ENCODE measurements at regions not wholly inside any gene's neighbourhood (a gene's known extent, or its start where the extent isn't known, plus 50 kb on each side); places are given as distances from the start of the nearest gene placed in this dataset.

DNA sequence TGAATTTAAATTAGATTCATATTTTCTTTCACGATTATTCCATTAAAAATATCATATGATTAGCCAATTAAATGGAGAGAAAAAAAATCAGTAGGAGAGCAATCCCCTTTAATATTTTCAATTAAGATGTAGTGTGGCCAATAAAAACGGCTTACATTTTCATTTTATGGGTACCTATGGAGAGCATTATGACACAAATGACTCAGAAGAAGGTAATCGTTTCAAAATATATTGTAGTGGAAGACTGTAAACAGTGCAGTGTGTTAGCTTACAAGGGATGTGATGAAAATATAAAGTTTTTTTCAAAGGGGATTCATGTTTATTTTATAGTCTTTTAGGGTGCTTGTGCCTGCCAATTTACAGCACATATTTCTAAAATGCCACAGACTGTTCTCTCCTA, 1507.4 kb upstream of the CELF4 start:
- Histone ChIP-seq H3K4me3 (ENCODE audit: insufficient read depth, low read depth, low read length, poor library complexity, severe bottlenecking) (no peak overlapping the region), H3K36me3 (ENCODE audit: control insufficient read depth, insufficient read depth, low read length) (no peaks in the 10 kb centered on the region), H3K27ac (ENCODE audit: insufficient read depth, low read length, poor library complexity, severe bottlenecking) (no peak overlapping the region), H3K9me3 (ENCODE audit: control insufficient read depth, low read length) (no peaks in the 10 kb centered on the region), H3K27me3 (replicated peaks; ENCODE audit: control insufficient read depth, insufficient read depth, low read length, poor library complexity, severe bottlenecking) (no peaks in the 10 kb centered on the region), H3K4me1 (ENCODE audit: control insufficient read depth, insufficient read depth, low read length, poor library complexity, severe bottlenecking) (no peaks in the 10 kb centered on the region)
- no peak for DNase-seq

DNA sequence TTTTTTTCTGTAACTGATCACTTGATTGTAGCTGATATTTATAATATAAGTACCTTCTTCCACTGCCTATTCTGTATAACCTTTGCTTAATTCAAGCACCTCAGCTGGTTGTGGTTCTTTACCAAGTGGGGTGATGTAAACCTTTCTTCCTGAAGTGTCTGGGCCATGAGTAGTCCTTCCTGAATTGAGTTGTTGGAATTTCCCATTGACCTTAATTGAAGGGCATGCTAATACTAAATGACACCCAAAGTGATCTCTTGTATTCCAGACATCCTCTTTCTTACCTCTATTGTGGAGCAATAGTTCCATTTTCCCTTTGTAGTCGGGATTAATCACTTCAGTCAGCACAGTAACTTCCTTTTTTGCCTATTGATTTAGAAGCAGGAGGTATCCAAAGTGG, 1496.8 kb upstream of the CELF4 start:
- Histone ChIP-seq H3K36me3 (ENCODE audit: control insufficient read depth, insufficient read depth, low read length) (no peaks in the 10 kb centered on the region), H3K27me3 (replicated peaks; ENCODE audit: control insufficient read depth, insufficient read depth, low read length, poor library complexity, severe bottlenecking) (no peaks in the 10 kb centered on the region), H3K4me3 (ENCODE audit: insufficient read depth, low read depth, low read length, poor library complexity, severe bottlenecking) (no peak overlapping the region), H3K9me3 (ENCODE audit: control insufficient read depth, low read length) (no peaks in the 10 kb centered on the region), H3K27ac (ENCODE audit: insufficient read depth, low read length, poor library complexity, severe bottlenecking) (no peak overlapping the region), H3K4me1 (ENCODE audit: control insufficient read depth, insufficient read depth, low read length, poor library complexity, severe bottlenecking) (no peaks in the 10 kb centered on the region)
- DNase-seq, result no peak

DNA sequence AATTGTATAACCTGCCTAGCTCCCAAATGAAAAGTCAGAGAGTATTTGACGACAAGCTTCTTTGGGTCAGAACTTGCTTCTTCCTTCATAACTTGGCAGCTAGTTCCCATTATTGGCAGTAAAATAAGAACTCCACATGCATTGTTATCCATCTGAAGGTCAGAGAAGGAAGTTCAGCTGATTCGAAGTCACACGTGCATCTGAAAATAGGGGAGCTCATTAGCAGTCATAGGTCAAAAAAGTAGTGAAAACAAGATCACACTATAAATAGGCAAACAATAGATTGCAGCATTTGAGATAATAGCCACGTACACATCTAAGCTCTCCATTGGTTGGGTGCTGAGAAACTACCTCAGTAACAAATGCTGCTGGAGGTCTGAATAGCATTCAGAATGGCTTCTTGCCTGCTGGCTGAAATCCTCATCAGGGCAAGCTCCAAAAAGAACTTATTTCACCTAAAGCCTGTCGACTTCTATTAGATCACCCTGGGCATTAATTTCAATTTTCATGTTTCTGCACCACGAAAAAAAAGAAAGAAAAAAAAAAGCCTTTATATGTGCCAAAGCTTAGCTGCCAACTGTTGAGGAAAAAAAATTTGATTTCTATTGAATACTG, 1492.9 kb upstream of the CELF4 start:
- Histone ChIP-seq H3K36me3 (ENCODE audit: control insufficient read depth, insufficient read depth, low read length) (no peaks in the 10 kb centered on the region), H3K9me3 (ENCODE audit: control insufficient read depth, low read length) (no peaks in the 10 kb centered on the region), H3K4me1 (ENCODE audit: control insufficient read depth, insufficient read depth, low read length, poor library complexity, severe bottlenecking) (no peaks in the 10 kb centered on the region), H3K27me3 (replicated peaks; ENCODE audit: control insufficient read depth, insufficient read depth, low read length, poor library complexity, severe bottlenecking) (no peaks in the 10 kb centered on the region), H3K27ac (ENCODE audit: insufficient read depth, low read length, poor library complexity, severe bottlenecking) (no peak overlapping the region), H3K4me3 (ENCODE audit: insufficient read depth, low read depth, low read length, poor library complexity, severe bottlenecking) (no peak overlapping the region)
- no peak for DNase-seq

DNA sequence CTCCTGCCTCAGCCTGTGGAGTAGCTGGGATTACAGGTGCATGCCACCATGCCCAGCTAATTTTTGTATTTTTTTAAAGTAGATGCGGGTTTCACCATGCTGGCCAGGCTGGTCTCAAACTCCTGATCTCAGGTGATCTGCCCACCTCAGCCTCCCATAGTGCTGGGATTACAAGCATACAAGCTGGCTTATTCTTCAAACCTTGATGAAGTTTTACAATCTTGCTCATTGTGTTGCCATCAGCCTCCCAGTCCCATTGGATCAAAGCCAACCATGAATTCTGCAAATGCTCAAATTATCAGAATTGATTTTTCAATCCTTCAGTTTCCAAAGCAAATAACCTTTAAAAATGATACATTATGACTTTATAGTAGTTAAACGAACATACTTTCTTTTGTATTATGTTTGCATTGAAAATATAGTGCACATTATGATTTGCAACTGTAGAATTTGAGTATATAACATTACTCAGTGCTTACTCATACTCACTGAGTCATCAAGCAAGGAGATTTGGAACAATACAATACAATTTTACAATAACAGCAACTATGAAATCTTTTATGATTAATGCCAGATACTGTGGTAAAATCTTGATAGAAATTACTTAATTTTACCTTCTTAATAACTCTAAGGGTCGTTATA, 1491.9 kb upstream of the CELF4 start:
- no peaks in the 10 kb centered on the region for H3K36me3 ChIP-seq (ENCODE audit: control insufficient read depth, insufficient read depth, low read length)
- H3K9me3 ChIP-seq (ENCODE audit: control insufficient read depth, low read length), result no peaks in the 10 kb centered on the region
- H3K4me1 ChIP-seq (ENCODE audit: control insufficient read depth, insufficient read depth, low read length, poor library complexity, severe bottlenecking), result no peaks in the 10 kb centered on the region
- H3K27ac ChIP-seq (ENCODE audit: insufficient read depth, low read length, poor library complexity, severe bottlenecking), result no peak overlapping the region
- H3K27me3 ChIP-seq (replicated peaks; ENCODE audit: control insufficient read depth, insufficient read depth, low read length, poor library complexity, severe bottlenecking), result no peaks in the 10 kb centered on the region
- DNase-seq, result no peak
- no peak overlapping the region for H3K4me3 ChIP-seq (ENCODE audit: insufficient read depth, low read depth, low read length, poor library complexity, severe bottlenecking)

DNA sequence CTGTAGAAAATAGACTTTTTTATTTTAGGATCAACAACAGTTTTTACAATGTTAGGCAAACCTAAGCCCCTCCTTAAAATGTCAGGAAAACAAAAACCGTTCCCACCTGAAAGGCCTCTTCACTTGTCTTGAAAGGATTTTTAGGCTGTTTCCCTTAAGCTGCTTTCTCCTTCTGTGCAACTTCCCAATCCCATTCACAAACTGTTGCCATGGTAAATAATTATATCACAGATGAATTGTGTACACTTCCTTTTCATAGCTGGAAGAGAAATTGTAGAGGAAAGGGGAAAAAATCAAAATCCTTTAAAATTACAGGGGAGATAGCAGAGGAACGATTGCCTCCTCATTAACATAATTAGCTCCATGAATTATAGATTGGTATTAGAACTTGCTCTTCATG, 1488.0 kb upstream of the CELF4 start:
- Histone ChIP-seq H3K4me3 (ENCODE audit: insufficient read depth, low read depth, low read length, poor library complexity, severe bottlenecking) (no peak overlapping the region), H3K4me1 (ENCODE audit: control insufficient read depth, insufficient read depth, low read length, poor library complexity, severe bottlenecking) (no peaks in the 10 kb centered on the region), H3K36me3 (ENCODE audit: control insufficient read depth, insufficient read depth, low read length) (no peaks in the 10 kb centered on the region), H3K27me3 (replicated peaks; ENCODE audit: control insufficient read depth, insufficient read depth, low read length, poor library complexity, severe bottlenecking) (no peaks in the 10 kb centered on the region), H3K9me3 (ENCODE audit: control insufficient read depth, low read length) (no peaks in the 10 kb centered on the region), H3K27ac (ENCODE audit: insufficient read depth, low read length, poor library complexity, severe bottlenecking) (no peak overlapping the region)
- no peak for DNase-seq

DNA sequence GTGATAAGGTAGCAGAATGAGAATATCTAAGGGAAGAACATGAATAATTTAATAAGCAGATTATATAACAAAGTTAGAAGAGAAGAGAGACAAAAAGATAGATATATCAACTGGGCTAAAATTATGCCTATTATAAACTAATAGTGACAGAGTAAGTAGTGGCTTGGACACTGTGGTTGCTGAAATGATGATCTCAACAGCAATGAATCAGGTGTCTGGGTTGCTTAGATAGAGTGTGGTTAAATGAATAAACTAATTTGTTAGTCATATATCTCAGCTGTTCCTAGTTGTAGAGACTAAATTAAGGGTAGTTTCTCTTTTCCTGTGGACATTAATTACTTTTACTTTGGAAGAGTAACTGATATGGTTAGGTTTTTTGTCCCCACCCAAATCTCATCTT, 1485.4 kb upstream of the CELF4 start:
- no peak for DNase-seq
- Histone ChIP-seq H3K27ac (ENCODE audit: insufficient read depth, low read length, poor library complexity, severe bottlenecking) (no peak overlapping the region), H3K4me3 (ENCODE audit: insufficient read depth, low read depth, low read length, poor library complexity, severe bottlenecking) (no peak overlapping the region), H3K27me3 (replicated peaks; ENCODE audit: control insufficient read depth, insufficient read depth, low read length, poor library complexity, severe bottlenecking) (no peaks in the 10 kb centered on the region), H3K36me3 (ENCODE audit: control insufficient read depth, insufficient read depth, low read length) (no peaks in the 10 kb centered on the region), H3K4me1 (ENCODE audit: control insufficient read depth, insufficient read depth, low read length, poor library complexity, severe bottlenecking) (no peaks in the 10 kb centered on the region), H3K9me3 (ENCODE audit: control insufficient read depth, low read length) (no peaks in the 10 kb centered on the region)

DNA sequence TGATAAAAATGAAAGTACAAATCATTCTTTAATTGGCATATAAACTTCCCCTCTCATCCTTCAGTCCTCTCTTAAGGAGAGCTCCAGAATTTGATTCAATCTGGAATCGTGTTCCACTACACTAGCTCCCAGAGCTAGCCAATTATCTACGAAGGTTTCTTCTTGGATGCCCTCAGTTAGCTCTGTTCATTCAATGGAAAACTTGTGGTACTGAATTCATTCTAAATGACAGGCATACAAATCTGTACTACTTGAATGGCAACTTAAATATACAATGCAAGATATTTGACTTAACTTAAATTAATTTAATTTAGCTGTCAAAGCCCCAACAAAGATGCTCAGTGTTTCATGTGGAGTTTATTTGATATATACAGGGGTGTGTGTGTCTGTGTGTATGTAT, 1474.2 kb upstream of the CELF4 start:
- Histone ChIP-seq H3K9me3 (ENCODE audit: control insufficient read depth, low read length) (no peaks in the 10 kb centered on the region), H3K4me3 (ENCODE audit: insufficient read depth, low read depth, low read length, poor library complexity, severe bottlenecking) (no peak overlapping the region), H3K27me3 (replicated peaks; ENCODE audit: control insufficient read depth, insufficient read depth, low read length, poor library complexity, severe bottlenecking) (no peaks in the 10 kb centered on the region), H3K36me3 (ENCODE audit: control insufficient read depth, insufficient read depth, low read length) (no peaks in the 10 kb centered on the region), H3K4me1 (ENCODE audit: control insufficient read depth, insufficient read depth, low read length, poor library complexity, severe bottlenecking) (no peaks in the 10 kb centered on the region), H3K27ac (ENCODE audit: insufficient read depth, low read length, poor library complexity, severe bottlenecking) (no peak overlapping the region)
- DNase-seq, result no peak

DNA sequence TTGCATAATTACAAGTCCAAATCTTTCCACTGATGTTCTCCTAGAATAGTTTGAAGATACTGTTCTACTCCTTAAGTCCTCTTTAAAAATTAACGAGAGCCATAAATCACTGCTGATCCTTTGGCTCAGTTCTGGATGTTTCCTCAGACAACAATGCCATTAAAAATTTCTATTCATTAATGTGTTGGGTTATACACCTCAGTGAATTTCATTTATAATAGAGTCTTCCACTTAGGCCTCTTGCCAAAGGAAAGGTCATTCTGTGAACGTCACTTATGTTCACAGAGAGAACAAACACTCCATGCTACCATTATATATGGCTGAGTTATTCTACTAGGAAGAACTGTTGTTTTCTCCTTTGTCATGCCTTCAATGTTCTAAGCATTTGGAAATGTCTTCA, 1472.3 kb upstream of the CELF4 start:
- Histone ChIP-seq H3K4me3 (ENCODE audit: insufficient read depth, low read depth, low read length, poor library complexity, severe bottlenecking) (no peak overlapping the region), H3K4me1 (ENCODE audit: control insufficient read depth, insufficient read depth, low read length, poor library complexity, severe bottlenecking) (no peaks in the 10 kb centered on the region), H3K27ac (ENCODE audit: insufficient read depth, low read length, poor library complexity, severe bottlenecking) (no peak overlapping the region)

DNA sequence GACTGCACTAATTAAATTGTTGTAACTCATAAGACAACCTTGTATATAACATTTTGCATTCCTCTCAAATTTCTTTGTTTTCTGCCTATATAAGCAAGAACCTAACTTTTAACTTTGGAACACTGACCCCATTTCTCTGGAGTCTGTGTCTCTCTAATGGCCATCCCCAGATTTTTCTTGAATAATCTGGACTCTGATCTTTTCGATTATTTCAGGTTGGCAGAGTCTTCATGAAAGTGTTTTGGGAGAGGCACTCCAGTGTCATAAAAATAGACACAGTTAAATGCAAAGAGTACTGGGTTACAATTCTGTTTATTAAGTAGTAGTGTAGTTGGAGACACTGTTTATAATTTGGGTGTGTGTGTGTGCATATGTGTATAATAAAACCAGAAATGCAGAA, 1467.7 kb upstream of the CELF4 start:
- Histone ChIP-seq H3K27me3 (replicated peaks; ENCODE audit: control insufficient read depth, insufficient read depth, low read length, poor library complexity, severe bottlenecking) (no peaks in the 10 kb centered on the region), H3K9me3 (ENCODE audit: control insufficient read depth, low read length) (no peaks in the 10 kb centered on the region), H3K4me1 (ENCODE audit: control insufficient read depth, insufficient read depth, low read length, poor library complexity, severe bottlenecking) (no peaks in the 10 kb centered on the region), H3K4me3 (ENCODE audit: insufficient read depth, low read depth, low read length, poor library complexity, severe bottlenecking) (no peak overlapping the region), H3K36me3 (ENCODE audit: control insufficient read depth, insufficient read depth, low read length) (no peaks in the 10 kb centered on the region), H3K27ac (ENCODE audit: insufficient read depth, low read length, poor library complexity, severe bottlenecking) (no peak overlapping the region)
- no peak for DNase-seq

More for the DNA sequence above, 1472.3 kb upstream of the CELF4 start:
- H3K9me3 ChIP-seq (ENCODE audit: control insufficient read depth, low read length), result no peaks in the 10 kb centered on the region
- H3K36me3 ChIP-seq (ENCODE audit: control insufficient read depth, insufficient read depth, low read length), result no peaks in the 10 kb centered on the region
- H3K27me3 ChIP-seq (replicated peaks; ENCODE audit: control insufficient read depth, insufficient read depth, low read length, poor library complexity, severe bottlenecking), result no peaks in the 10 kb centered on the region
- no peak for DNase-seq

DNA sequence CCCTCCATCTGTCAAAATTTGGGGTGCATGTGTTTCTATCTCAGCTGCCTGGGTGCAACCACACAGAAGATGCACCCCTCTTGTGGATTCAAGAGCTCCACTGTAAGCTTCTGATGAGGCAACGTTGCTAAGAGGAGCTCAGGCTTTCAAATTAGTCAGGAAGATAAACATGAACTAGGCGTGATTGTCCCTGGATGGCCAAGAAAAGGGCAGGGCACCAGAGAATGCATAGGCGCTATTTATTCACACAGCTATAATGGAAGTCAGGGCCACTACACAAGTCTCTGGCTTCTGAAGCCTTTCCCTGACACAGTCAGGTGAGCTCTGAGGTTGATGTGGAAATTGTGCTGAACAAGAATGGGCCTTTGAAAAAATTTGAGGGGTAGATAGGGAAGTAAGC, 1466.0 kb upstream of the CELF4 start:
- H3K27me3 ChIP-seq (replicated peaks; ENCODE audit: control insufficient read depth, insufficient read depth, low read length, poor library complexity, severe bottlenecking), result no peaks in the 10 kb centered on the region
- no peak overlapping the region for H3K4me3 ChIP-seq (ENCODE audit: insufficient read depth, low read depth, low read length, poor library complexity, severe bottlenecking)
- H3K9me3 ChIP-seq (ENCODE audit: control insufficient read depth, low read length), result no peaks in the 10 kb centered on the region
- H3K36me3 ChIP-seq (ENCODE audit: control insufficient read depth, insufficient read depth, low read length), result no peaks in the 10 kb centered on the region
- H3K27ac ChIP-seq (ENCODE audit: insufficient read depth, low read length, poor library complexity, severe bottlenecking), result no peak overlapping the region
- DNase-seq, result no peak
- no peaks in the 10 kb centered on the region for H3K4me1 ChIP-seq (ENCODE audit: control insufficient read depth, insufficient read depth, low read length, poor library complexity, severe bottlenecking)

Measured in effector memory CD4-positive, alpha-beta T cell (primary cell).